ENCODE measurements at regions not wholly inside any gene's neighbourhood (a gene's known extent, or its start where the extent isn't known, plus 50 kb on each side); places are given as distances from the start of the nearest gene placed in this dataset.

DNA sequence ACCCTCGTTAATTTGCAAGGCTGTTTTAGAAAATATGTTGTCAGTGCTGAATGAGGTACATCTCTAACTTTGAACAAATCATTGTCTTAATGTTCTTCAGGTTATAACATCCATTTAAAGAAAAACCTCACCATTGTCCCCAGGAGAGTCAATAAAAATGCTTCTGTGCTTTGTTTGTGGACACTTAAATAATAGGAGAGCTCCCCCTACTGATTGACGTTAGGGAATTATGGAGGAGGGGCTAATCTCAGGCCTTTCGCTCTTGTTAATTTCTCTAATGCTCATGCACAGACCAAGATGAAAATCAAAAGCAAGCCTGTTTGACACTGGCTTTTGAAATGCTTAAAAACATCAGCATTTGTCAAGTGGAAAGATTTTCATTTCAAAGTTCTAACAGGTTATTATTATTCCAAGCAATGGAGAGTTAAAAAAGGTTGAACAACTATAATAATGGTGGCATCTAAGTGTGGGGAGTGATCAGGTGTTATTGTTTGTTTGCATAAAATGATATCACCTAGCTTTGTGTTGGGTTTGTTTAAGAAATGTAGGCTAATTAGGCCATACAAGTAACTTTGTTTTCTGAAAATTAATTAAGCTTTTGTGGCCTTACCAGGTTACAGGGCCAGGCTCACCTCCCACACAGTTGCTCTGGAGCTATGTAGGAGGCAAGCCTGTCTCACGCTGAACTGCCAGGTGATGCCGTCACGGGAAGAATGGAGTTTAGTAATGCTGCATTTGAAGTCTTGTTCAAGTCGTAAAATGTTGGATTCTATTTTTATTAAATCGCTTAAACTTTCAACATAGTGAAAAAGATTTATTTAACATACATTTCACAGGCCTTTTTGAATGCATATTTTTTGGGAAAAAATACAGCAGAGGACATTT is 51.7 kb upstream of the SMIM21 start:
- Histone ChIP-seq H3K27me3 (replicated peaks; ENCODE audit: insufficient read depth) (no peaks in the 10 kb centered on the region), H3K36me3 (no peaks in the 10 kb centered on the region), H3K27ac (no peak overlapping the region), H3K4me3 (no peak overlapping the region), H3K4me1 (ENCODE audit: control insufficient read depth in 1 of 2, low read depth in 2 of 2) (no peaks in the 10 kb centered on the region), H3K9me3 (no peaks in the 10 kb centered on the region)
- ATAC-seq (ENCODE audit: insufficient number of reproducible peaks, low FRiP score, low read depth) (peak; percentile 60), DNase-seq (ENCODE audit: low spot score) (no peak)
- TF ChIP-seq, protein P1, sequence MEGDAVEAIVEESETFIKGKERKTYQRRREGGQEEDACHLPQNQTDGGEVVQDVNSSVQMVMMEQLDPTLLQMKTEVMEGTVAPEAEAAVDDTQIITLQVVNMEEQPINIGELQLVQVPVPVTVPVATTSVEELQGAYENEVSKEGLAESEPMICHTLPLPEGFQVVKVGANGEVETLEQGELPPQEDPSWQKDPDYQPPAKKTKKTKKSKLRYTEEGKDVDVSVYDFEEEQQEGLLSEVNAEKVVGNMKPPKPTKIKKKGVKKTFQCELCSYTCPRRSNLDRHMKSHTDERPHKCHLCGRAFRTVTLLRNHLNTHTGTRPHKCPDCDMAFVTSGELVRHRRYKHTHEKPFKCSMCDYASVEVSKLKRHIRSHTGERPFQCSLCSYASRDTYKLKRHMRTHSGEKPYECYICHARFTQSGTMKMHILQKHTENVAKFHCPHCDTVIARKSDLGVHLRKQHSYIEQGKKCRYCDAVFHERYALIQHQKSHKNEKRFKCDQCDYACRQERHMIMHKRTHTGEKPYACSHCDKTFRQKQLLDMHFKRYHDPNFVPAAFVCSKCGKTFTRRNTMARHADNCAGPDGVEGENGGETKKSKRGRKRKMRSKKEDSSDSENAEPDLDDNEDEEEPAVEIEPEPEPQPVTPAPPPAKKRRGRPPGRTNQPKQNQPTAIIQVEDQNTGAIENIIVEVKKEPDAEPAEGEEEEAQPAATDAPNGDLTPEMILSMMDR (IDR thresholded peaks at IDR 0.05): peak; percentile 48

DNA sequence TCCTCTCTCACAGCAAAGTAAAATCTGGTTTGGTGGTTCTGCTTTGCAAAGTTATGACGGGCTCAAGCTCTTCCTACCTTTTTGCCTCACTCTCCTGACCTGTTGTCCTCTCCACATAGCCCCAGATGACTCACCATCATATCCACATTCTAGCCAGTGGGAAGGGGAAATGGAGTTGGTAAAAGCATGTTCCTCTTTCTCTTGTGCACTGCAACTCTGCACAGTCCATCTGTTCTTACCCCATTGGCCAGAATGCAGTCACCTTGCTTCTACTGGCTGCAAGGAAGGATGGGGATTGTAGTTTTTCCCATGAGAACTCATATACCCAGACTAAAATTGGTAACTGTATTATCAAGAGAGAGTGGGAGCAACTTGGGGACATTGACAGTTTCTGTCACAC is 50.4 kb upstream of the SMIM21 start:
- Histone ChIP-seq H3K36me3 (no peaks in the 10 kb centered on the region), H3K27me3 (replicated peaks; ENCODE audit: insufficient read depth) (no peaks in the 10 kb centered on the region), H3K4me3 (no peak overlapping the region), H3K27ac (no peak overlapping the region), H3K4me1 (ENCODE audit: control insufficient read depth in 1 of 2, low read depth in 2 of 2) (no peaks in the 10 kb centered on the region), H3K9me3 (no peaks in the 10 kb centered on the region)
- TF ChIP-seq, protein P1 (IDR thresholded peaks at IDR 0.05): no peak
- DNase-seq (ENCODE audit: low spot score): no peak
- ATAC-seq (ENCODE audit: insufficient number of reproducible peaks, low FRiP score, low read depth): no peak

All from thoracic aorta (tissue), 2 donors.